Stimulated activated CD4-positive, alpha-beta T cell treated with anti-CD3 and anti-CD28 coated beads, Interleukin-2, amount 100 ng/mL, for 48 hours (primary cell): ENCODE measurements at regions not wholly inside any gene's neighbourhood (a gene's known extent, or its start where the extent isn't known, plus 50 kb on each side); places are given as distances from the start of the nearest gene placed in this dataset.

ENCODE experiments used
- DNase-seq, 2 donors: peaks; one replicate each; pipeline ENCODE4 v3.0.0-alpha.2; 2020

DNA sequence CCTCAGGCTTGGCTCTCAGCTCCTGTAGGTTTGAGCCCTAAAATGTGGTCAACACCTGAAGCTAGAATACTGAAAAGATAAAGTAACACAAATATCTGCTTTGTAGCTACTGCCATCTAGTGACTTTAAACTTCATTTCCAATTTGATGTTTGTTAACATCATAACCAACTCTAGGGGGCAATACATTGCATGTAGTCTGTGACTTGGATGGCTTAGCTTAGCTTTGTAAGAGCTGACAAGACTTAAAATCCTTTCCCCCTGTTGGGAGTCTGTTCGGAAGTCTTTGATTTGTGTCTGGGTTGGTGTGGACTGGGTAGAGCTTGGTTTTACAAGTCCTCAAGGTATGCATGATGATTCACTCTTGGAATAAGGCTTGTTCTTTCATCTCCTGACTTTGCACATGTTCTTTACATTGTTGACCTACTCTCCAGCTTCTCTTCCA, 51.7 kb downstream of the SCN11A start:
- no peak for DNase-seq

DNA sequence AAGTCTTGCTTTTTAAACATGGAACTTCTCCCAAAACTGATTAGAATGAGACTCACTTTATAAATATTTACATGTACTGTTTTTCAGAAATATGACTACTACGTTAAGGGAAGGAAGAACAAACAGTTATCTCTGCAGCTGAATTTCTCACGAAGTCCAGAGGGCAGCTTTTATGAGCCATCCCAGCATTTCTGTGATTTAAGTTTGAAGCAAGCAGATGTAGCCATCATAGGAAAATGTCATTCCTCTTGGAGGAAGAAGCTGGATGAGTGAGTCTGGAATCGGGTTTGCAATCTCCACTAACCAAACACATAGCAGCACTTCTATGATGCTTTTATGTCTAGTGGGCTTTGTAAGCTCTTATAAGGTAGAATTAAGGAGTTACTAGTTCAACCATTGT, 53.7 kb downstream of the SCN11A start:
- DNase-seq: no peak

DNA sequence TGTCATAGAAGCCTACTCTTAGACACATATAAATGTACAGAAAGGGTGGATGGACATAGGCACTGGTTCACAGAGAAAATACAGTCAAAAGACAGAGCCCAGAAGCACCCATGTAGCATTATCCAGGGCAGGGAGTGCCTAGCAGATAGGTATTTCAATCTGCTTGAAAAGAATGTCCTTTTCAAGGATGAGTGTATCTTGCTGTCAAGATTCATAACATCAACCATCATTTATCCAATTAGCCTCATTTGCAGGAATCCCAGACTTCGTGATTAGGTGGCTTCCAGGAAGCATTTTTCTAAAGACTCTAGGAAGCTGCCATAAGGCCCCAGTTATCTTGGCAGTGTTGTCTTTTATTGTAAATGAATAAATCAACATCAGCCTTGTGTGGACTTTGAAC, 55.6 kb downstream of the SCN11A start:
- no peak for DNase-seq

DNA sequence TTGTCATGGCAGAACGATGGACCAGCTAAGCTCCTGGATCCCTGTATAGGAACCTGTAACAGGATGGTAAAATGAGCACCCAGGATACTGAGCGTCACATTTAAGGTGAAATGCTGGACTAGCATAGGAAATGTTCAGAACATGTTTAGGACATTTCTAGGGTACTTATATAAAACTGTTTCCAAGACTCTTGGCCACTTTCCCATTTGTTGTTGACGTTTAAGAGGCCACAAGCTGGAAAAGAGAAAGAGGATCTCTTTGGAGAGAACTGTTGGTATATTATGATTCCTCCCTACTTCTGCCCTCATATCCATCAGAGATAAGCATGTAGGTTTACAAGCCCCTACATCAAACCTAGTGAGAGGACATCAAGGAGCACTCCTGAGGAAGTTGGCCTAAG, 57.5 kb downstream of the SCN11A start:
- DNase-seq: no peak

DNA sequence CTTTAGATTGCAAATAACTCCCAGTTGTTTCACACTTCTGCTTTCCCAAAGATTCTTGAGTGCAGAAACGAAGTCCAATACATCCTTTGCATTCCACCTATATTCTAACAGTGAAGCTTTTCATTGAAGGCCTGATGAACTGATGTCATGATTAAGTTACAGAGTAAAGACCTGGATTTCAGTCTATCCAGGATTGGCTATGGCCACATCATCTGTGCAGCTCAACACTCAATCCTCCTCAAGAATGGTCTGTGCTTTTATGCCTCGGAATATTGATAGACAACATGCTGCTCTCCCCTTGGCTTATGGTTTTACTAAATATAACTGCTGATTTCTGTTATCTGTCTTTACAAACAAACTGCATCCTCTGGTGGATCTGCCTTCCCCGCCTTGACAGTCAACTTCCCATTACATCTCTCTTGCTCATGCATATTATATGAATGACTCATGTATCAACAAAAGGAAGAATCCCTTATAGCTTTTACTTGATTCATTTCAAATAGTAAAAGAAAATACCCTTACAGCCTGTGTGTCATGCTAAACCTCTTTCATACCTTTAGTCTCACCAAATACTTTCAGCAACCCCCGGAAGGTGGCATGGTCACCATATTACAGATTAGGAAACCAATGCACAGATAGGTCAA, 59.5 kb downstream of the SCN11A start:
- no peak for DNase-seq

DNA sequence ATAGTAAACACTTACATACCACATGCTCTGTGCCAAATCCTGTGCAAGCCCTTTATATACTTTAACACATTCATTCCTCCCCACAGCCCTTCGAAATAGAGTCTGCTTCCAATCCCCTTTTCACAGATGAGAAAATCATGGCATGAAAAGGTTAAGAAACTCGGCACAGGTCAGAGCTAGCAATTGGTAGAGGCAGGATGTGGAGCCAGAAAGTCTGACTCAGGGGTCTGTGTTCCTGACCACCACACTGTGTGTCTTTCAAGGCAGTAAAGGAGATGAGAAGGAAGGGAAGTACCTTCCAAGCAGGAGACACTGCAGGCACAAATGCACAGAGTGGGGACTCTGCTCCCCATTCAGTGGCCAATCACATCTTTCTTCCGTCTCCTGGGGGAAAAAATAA, 61.1 kb downstream of the SCN11A start:
- no peak for DNase-seq

DNA sequence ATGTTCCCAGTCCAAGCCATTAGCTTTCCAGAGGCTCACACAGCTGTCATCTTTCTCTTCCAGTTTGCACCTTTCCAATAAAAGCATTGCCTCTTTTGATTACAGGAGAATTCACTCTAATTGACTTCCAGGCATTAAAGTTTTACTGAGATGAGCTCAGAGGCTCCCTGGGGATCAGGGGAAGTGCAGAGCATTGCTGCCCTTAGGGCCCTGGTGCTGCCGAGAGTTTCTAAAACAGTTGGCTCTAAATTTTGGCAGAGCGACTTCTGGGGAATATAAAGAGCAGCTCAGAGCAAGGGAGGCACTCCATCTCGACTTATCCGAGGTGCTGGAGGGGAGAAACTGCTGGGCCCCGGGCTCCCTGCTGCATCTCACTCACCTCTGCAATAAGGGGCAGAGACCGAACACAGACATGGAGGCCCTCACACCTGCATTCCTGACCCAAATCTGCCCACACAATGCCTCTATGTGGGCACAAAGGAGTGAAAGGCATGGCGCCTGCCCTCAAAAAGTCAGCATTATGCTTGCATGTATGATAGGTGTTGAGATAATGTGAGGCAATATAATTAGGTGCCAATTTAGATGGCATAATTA, 61.7 kb downstream of the SCN11A start:
- DNase-seq: no peak

DNA sequence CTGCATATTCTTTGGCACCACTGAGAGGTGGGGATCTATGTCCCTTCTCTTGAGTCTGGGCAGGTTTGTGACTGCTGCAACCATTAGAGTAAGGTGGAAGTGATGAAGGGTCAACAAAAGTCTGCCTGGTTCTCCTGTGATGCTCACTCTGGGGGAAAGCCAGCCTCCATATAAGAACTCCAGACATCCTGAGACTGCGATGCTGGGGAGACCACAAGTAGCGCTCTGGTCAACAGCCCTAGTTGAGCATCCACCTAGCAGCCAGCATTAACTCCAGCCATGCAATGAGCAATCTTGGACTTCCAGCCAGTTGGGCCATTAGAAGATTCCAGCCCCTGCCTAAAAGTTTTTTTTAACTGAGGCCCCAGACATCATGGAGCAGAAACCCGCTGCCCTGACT, 62.8 kb downstream of the SCN11A start:
- DNase-seq: no peak

DNA sequence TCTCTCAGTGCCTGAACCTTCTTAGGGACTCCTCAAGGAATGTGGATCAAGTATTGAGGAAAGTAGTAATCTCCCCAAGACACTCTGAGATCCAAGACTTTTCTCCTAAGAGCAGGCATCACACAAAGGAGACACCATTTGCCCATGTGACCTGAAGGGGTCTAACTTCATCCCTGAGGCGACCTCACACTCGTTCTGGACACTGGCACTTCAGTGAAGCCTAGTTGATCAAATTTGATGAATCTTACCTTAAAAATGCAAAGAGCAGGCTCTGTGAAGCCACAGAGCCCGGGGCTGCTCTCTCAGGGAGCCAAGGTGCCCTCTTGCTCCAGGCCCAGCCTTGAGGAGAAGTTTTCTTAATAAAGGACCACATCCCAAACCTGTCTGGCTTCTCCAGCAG, 64.3 kb downstream of the SCN11A start:
- no peak for DNase-seq

DNA sequence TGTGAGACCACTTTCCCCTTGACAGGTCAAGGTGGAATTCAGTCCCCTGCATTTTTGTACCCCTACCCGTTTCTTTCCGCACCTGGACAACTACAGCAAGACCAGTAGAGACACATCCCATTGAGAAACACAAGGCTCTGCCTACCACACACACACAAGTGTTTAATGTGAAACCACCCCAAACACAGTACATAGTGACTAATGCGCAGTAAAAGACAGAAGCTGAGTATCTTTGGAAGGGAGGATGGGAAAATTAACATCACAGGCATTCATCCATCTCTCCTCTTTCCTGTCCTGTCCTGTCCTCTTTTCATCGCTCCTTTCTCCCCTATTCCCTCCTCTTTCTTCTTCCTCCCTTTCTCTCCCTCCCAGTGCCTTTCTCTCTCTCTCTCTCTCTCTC, 64.8 kb downstream of the SCN11A start:
- DNase-seq: no peak

DNA sequence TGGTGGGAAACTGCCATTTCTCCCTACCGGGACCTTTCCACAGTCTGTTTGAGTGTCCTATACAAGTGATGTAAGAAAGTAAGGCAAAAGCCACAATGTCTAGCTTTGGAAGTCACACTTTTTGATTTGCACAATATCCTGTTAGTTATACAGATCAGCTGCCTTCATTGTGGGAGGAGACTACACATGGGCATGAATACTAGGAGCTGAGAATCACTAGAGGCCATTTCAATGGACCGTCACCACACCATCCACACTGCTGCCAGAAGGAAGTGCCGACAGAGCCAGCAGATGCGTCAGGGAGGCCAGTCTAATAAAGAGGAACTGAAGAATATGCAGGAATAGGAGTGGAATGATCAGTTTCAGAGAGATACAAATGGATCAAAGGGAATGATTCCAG, 65.8 kb downstream of the SCN11A start:
- no peak for DNase-seq

DNA sequence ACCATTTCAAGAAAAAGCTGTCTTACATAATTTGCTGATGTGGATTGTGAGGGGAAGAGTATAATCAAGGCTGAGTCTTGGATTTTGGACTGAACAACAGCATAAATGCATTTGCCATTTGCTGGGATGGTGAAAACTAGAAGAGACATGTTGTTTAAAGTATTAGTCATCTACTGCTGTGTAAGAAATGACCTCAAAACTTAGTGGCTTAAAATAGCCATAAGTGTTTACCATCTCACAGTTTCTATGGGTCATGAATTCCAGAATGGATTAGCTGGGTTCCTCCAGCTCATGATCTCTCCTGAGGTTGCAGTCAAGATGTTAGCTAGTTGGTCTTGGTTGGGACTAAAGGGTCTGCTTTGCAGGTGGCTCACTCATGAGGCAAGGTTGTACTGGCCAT, 66.2 kb downstream of the SCN11A start:
- DNase-seq: no peak

DNA sequence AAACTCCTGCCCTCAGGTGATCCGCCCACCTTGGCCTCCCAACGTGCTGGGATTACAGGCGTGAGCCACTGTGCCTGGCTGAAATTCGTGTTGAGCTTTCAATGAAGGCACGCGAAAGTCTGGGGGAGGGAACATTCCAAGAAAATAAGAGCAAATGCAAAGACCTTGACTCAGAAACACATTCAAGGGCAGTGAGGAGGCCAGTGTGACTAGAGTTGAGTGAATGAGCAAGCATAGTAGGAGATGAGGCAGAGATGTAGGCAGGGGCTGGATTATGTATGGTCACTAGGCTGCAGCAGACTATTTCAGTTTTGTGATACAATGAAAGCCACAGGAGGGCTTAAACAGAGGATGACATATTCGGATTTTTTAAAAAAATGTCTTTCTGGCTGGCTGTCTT, 67.0 kb downstream of the SCN11A start:
- no peak for DNase-seq

DNA sequence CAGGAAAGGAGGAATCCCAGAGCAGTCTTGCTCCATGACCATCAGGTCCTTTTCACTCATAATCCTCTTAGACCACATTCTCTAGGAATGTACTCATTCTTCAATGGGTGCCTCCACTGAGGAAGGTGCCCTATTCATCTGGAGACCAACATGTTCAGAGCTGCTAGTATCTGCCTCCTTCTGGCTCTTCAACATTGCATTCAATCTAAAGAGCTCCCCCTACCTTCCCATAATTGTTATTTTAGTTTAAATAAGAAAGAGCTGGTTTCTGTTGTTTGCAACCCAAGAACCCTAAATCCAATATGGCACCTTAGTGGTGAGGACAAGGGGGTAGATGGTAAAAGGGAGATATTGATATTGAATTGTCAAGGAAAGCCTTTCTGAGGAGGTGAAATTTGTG, 67.6 kb downstream of the SCN11A start:
- DNase-seq: no peak

DNA sequence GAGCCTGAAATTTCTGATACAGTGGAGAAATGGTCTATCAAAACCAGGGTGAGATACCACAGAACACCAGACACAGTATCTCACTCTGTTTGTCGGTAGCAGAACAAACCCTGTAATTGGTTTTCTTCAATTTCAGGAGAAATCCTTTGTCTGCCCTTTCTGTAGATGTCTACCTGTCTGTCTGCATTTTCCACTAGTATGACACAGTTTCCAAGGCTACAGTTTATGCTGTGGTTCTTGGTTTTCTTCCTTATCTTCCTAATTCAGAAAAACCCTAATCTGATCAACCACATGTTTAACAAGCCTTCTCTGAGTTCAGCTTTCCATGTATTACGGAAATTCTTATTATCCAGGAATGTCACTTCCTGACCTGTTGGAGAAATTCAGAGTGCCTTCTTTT, 70.8 kb downstream of the SCN11A start:
- no peak for DNase-seq

DNA sequence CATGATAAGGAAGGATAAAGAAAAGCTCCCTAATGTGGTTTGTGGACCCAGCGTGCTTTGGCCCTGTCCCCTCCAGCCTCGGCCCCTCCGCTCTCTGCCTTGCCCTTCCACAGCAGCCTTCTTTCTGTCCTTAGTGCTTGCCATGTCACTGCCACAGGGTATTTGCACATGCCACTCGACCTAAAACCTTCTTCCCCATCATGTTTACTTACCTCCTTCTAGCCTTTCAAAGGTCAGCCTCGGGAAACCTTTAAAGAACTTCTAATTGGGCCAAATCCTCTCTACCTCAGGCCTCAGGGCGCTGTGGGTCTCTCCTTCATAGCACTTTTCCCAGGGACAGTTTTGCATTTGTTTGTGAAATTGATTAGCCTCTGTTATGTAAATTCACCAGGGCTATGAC, 73.0 kb downstream of the SCN11A start:
- no peak for DNase-seq

DNA sequence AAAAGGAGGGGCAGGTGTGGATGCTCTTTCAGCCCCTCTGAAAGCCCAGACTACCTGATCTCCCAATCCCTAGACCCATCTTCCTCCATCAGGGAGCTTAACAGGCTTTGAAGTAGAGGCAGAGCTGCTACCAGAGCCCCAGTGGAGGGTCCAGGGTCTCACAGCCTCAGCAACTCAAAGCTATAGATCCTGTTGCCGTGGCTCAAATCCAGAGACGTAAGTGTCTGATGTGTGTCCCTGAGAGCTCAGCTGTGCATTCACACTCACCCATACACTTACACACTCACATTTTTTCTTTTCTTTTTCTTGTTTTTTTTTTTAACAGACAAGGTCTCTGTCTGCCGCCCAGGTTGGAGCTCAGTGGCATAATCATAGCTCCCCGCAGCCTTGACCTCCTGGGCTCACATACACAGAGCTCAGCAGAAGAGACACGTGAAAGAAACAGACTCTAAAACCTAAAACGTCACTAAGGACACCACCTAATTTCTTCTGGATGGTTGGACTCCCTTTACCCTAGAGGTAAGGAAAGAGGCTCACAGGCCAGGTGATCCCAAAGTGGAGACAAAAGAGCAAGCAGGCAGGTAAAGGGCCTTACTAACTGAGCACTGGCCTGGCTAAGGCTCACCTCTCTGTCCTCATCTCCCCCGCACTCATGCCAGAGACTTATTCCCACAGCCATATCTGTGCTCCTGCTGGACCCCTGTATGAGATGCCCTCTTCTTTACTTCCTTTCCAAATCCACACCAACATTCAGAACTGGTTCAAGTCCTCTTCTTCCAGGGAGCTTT, 80.7 kb downstream of the SCN11A start:
- no peak for DNase-seq

DNA sequence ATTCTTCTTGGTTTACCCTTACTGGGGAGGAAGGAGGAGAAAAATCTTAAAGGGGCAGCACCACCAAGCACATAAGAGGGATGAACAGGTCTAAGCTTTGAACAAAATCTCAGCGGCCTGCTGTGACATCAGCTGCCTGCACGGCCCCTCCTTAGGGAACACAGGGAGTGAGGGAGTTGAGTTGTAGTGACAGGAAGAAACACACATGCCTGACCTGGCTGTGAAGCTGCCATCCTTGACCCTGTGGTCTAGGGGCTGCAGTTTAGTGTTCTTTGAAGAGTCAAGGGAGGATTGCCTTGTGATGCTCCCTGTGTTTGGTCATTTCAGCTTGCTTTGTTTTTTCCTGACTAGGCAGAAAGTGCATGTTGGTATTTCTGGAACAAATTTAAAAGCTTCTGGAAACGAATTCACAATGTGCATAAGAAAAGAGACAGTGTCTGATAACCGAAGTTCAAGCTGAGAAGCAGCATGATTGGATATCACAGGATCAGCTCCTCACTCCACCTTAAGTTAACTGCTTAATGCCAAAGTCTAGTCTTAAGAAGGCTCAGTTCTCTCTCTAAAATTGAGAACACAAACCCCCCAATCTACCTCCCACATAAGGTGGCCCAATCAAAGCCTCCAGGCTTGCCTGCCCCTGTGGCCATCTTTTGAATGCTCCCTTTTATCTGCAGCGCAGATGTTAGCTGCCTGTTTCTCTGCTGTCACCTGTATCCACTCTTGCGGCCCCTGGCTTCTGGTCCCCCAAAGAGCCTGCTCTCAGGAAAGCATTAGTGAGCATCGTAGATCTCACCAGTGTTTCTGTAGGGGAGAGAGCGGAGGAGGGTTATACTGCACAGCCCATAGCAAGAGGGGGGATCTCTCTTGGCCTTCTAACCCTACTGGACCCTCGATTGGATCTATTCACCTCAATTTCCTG, 82.2 kb downstream of the SCN11A start:
- no peak for DNase-seq

DNA sequence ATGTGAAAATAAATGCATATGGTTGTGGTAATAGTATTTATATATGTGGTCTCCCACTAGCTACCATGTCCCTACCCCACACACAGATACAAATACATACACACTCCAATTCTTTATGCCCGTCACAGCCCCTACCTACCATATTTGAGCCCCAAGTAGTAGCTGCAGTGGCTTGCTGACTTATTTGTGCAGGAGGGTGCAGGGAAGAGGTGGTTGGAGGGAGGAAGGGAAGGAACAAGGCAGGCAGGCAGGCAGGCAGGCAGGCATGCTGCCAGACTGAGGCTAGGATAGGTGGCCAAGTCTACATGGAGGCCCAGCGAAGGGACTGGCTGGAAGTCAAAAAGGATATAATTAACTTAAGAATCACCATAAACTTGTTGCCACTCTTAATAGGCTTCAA, 82.9 kb downstream of the SCN11A start:
- no peak for DNase-seq

DNA sequence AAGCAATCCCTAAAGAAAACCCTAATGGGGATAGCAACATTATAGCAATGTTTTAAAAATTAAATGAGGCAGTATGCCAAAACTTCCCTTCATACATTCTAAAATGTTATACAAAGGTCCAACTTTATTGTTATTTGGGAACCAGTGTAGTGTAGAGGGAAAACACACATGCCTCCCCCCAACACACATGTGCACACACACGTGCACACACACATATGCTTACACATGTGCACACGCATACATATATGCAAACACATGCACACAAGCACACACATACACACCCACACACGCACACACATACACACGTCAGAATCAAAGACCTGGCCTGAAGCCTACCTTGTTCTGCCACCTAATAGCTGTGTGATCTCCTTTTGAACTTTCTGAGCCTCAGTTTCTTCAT, 83.3 kb downstream of the SCN11A start:
- DNase-seq: no peak

DNA sequence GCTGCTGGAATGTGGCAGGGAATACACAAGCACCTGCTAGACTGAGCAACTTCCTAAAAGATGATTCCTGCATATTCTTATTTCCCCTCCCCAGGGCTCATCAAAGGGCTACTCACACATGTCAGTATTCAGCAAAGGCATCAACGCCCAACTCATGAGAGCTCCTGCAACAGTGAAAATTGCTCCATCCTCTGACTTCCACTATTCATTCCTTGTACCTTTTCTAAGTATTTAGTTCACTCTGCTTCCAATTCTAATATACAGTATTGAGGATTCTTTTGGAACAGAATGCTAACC, 84.1 kb downstream of the SCN11A start:
- DNase-seq: no peak

DNA sequence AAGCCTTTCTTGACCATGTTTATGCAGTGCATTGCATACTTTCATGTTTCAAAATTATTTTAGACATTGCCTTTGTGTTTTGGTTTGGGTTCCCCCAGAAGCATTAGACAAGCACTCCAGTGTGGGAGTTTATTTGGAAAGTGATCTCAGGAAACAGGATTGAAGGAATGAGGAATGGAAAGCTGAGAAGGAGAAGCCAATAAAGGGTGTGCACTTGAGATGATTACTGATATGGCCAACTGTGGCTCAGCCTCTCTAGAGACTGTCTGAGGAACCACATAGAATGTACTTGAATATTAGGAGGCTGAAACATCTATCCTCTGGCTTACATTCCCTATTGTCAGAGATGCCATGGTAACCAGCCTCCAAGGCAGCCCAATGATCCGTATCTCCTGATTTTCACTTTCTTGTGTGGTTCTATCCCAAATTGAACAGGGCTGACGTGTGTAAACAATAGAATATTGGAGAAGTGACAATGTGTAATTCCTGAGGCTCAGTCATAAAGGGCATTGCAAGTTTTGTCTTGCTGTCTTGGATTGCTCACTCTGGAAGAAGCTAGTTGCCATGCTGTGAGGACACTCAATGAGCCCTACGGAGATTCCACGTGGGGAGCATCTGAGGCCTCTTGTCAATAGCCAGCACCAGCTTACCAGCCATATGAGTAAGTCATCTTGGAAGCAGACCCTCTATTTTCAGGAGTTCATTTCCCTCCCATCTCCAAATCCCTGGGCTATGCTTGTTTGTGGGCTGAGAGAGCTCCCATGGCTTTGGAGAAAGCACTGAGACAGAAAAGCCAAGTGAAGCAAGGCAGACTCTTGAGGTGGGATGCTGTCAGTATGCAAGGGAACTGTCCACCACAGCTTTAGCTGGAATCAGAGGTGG, 84.7 kb downstream of the SCN11A start:
- DNase-seq: no peak

DNA sequence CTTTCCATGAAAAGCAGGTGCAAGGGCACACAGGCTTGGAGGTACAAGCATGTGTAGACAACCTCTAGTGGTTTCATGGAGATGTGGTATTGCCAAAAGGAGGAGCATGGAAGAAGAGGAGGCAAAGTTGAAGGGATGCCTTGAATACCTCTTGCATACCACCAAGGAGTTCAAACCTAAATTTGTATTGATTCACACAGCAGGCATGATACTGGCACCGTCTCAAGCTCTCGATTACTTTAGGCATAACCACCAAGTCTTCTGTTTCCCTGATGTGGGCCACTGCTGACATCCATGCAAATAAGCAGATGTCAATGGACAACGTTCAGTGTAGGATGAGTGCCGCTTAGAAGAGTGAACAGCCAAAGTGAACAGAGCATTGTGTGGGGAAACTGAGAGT, 87.1 kb downstream of the SCN11A start:
- DNase-seq: no peak
